ENCODE measurements at regions not wholly inside any gene's neighbourhood (a gene's known extent, or its start where the extent isn't known, plus 50 kb on each side); places are given as distances from the start of the nearest gene placed in this dataset.
A peak's percentile ranks its signal among the peaks of the same experiment; 100 is the strongest.

- Histone ChIP-seq H3K4me2 (replicated peaks; ENCODE audit: low read depth, low read length, poor library complexity, severe bottlenecking) (no peak overlapping the region), H3K79me2 (ENCODE audit: control insufficient read depth, insufficient read depth, low read length) (no peaks in the 10 kb centered on the region), H3K9ac (ENCODE audit: low read length) (no peak overlapping the region), H3K36me3 (replicated peaks in 1 of 2; ENCODE audit: control extremely low read depth in 1 of 2, control insufficient read depth in 1 of 2, extremely low read depth in 1 of 2, insufficient read depth in 2 of 2, low read length in 1 of 2) (no peaks in the 10 kb centered on the region), H3K27ac (ENCODE audit: low read length in 2 of 2) (no peak overlapping the region), H3K9me3 (ENCODE audit: control extremely low read depth in 1 of 3, control insufficient read depth in 2 of 3, insufficient read depth in 1 of 3, low read length in 2 of 3) (no peaks in the 10 kb centered on the region), H3K4me1 (ENCODE audit: control insufficient read depth in 2 of 2, insufficient read depth in 2 of 2, low read length in 2 of 2) (peaks cover 0 to 3% of the 10 kb centered on the region in 2 donors), H4K20me1 (ENCODE audit: control insufficient read depth, insufficient read depth, low read length, poor library complexity, severe bottlenecking) (no peaks in the 10 kb centered on the region), H3K27me3 (replicated peaks in 1 of 4; ENCODE audit: control extremely low read depth in 1 of 4, control insufficient read depth in 3 of 4, insufficient read depth in 4 of 4, low read length in 3 of 4) (no peaks in the 10 kb centered on the region), H2AFZ (ENCODE audit: insufficient read depth, low read depth, low read length, poor library complexity, severe bottlenecking) (peak overlapping the region; percentile 74), H3K4me3 (ENCODE audit: control extremely low read depth in 1 of 5, extremely low read depth in 1 of 5, insufficient read depth in 1 of 5, low read depth in 2 of 5, low read length in 4 of 5) (no peak overlapping the region)
- no peak for ATAC-seq (ENCODE audit: low read depth)
- WGBS (ENCODE audit: insufficient coverage), result 49% methylated on average over 5 of the region's 6 CpGs
- DNase-seq, result no peak
- CTCF ChIA-PET, result no interaction called here
- POLR2A ChIA-PET, result no interaction called here
- Mint-ChIP-seq H3K9me3 (ENCODE audit: insufficient read depth) (no peaks in the 10 kb centered on the region), H3K27ac (no peak overlapping the region), H3K4me1 (peaks cover 3% of the 10 kb centered on the region), H3K4me3 (no peak overlapping the region), H3K27me3 (no peaks in the 10 kb centered on the region)
- TF ChIP-seq EZH2 (IDR thresholded peaks at IDR 0.05; ENCODE audit: borderline replicate concordance, insufficient read depth, low read depth, low read length, poor library complexity, severe bottlenecking) (no peak), CTCF (IDR thresholded peaks at IDR 0.05) (no peak)
- intact Hi-C loops (cut with micrococcal nuclease), result no loop called here
Measured at GRCh38 chr10:47133871-47134570, 166.0 kb upstream of the GDF10 start.

GRCh38 chr10:47136866-47137265, 163.1 kb upstream of the GDF10 start:
- no peak for ATAC-seq (ENCODE audit: low read depth)
- Histone ChIP-seq H3K79me2 (ENCODE audit: control insufficient read depth, insufficient read depth, low read length) (no peaks in the 10 kb centered on the region), H3K4me3 (ENCODE audit: control extremely low read depth in 1 of 5, extremely low read depth in 1 of 5, insufficient read depth in 1 of 5, low read depth in 2 of 5, low read length in 4 of 5) (no peak overlapping the region), H3K9me3 (ENCODE audit: control extremely low read depth in 1 of 3, control insufficient read depth in 2 of 3, insufficient read depth in 1 of 3, low read length in 2 of 3) (no peaks in the 10 kb centered on the region), H3K36me3 (replicated peaks in 1 of 2; ENCODE audit: control extremely low read depth in 1 of 2, control insufficient read depth in 1 of 2, extremely low read depth in 1 of 2, insufficient read depth in 2 of 2, low read length in 1 of 2) (no peaks in the 10 kb centered on the region), H3K4me2 (replicated peaks; ENCODE audit: low read depth, low read length, poor library complexity, severe bottlenecking) (no peak overlapping the region), H3K27ac (ENCODE audit: low read length in 2 of 2) (no peak overlapping the region), H3K27me3 (replicated peaks in 1 of 4; ENCODE audit: control extremely low read depth in 1 of 4, control insufficient read depth in 3 of 4, insufficient read depth in 4 of 4, low read length in 3 of 4) (no peaks in the 10 kb centered on the region), H3K9ac (ENCODE audit: low read length) (no peak overlapping the region), H4K20me1 (ENCODE audit: control insufficient read depth, insufficient read depth, low read length, poor library complexity, severe bottlenecking) (no peaks in the 10 kb centered on the region), H2AFZ (ENCODE audit: insufficient read depth, low read depth, low read length, poor library complexity, severe bottlenecking) (no peak overlapping the region), H3K4me1 (ENCODE audit: control insufficient read depth in 2 of 2, insufficient read depth in 2 of 2, low read length in 2 of 2) (peaks cover 0 to 3% of the 10 kb centered on the region in 2 donors)
- H3K27ac Mint-ChIP-seq, result no peak overlapping the region
- H3K4me1 Mint-ChIP-seq, result peaks cover 3% of the 10 kb centered on the region
- no peaks in the 10 kb centered on the region for H3K9me3 Mint-ChIP-seq (ENCODE audit: insufficient read depth)
- DNase-seq, result no peak
- ChIA-PET POLR2A (no interaction called here), CTCF (no interaction called here)
- TF ChIP-seq CTCF (IDR thresholded peaks at IDR 0.05), result no peak
- TF ChIP-seq EZH2 (IDR thresholded peaks at IDR 0.05; ENCODE audit: borderline replicate concordance, insufficient read depth, low read depth, low read length, poor library complexity, severe bottlenecking), result no peak
- 100% methylated on average over 3 of the region's 3 CpGs for WGBS (ENCODE audit: insufficient coverage)
- intact Hi-C loops (cut with micrococcal nuclease), result no loop called here
- H3K27me3 Mint-ChIP-seq, result no peaks in the 10 kb centered on the region
- no peak overlapping the region for H3K4me3 Mint-ChIP-seq
